ENCODE measurements at regions not wholly inside any gene's neighbourhood (a gene's known extent, or its start where the extent isn't known, plus 50 kb on each side); places are given as distances from the start of the nearest gene placed in this dataset.

DNA sequence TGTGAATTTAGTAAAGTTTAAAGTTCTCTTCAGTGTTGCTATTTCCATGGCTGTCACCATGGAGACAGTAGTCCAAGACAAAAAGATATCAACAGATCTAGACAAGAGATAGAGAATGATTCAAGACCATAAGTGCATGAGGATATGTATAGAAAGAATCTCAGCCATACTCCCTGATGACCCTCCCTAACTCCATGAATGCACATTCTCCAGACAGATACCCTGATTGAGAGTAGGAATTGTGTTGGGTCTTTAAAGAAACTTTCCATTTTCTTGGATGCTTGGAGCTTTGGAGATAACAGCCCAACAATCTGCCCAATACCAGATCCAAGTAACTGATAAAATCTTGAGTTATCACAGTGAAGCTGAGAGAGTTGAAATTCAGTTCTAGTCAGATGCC, 1601.2 kb upstream of the CELF4 start (continued):
- TF ChIP-seq CTCF (conservative IDR thresholded peaks at IDR 0.05; ENCODE audit: low read depth in 2 of 2) (no peak), POLR2AphosphoS5 (IDR thresholded peaks at IDR 0.05; ENCODE audit: low read depth) (no peak), ZNF114 (CRISPR knock-in tag; IDR thresholded peaks at IDR 0.05) (no peak), CREB1 (CRISPR knock-in tag; IDR thresholded peaks at IDR 0.05; ENCODE audit: low read depth) (no peak), EZH2 (IDR thresholded peaks at IDR 0.05; ENCODE audit: low read depth, unreplicated experiment) (no peak)
- TF ChIP-seq, protein P1, sequence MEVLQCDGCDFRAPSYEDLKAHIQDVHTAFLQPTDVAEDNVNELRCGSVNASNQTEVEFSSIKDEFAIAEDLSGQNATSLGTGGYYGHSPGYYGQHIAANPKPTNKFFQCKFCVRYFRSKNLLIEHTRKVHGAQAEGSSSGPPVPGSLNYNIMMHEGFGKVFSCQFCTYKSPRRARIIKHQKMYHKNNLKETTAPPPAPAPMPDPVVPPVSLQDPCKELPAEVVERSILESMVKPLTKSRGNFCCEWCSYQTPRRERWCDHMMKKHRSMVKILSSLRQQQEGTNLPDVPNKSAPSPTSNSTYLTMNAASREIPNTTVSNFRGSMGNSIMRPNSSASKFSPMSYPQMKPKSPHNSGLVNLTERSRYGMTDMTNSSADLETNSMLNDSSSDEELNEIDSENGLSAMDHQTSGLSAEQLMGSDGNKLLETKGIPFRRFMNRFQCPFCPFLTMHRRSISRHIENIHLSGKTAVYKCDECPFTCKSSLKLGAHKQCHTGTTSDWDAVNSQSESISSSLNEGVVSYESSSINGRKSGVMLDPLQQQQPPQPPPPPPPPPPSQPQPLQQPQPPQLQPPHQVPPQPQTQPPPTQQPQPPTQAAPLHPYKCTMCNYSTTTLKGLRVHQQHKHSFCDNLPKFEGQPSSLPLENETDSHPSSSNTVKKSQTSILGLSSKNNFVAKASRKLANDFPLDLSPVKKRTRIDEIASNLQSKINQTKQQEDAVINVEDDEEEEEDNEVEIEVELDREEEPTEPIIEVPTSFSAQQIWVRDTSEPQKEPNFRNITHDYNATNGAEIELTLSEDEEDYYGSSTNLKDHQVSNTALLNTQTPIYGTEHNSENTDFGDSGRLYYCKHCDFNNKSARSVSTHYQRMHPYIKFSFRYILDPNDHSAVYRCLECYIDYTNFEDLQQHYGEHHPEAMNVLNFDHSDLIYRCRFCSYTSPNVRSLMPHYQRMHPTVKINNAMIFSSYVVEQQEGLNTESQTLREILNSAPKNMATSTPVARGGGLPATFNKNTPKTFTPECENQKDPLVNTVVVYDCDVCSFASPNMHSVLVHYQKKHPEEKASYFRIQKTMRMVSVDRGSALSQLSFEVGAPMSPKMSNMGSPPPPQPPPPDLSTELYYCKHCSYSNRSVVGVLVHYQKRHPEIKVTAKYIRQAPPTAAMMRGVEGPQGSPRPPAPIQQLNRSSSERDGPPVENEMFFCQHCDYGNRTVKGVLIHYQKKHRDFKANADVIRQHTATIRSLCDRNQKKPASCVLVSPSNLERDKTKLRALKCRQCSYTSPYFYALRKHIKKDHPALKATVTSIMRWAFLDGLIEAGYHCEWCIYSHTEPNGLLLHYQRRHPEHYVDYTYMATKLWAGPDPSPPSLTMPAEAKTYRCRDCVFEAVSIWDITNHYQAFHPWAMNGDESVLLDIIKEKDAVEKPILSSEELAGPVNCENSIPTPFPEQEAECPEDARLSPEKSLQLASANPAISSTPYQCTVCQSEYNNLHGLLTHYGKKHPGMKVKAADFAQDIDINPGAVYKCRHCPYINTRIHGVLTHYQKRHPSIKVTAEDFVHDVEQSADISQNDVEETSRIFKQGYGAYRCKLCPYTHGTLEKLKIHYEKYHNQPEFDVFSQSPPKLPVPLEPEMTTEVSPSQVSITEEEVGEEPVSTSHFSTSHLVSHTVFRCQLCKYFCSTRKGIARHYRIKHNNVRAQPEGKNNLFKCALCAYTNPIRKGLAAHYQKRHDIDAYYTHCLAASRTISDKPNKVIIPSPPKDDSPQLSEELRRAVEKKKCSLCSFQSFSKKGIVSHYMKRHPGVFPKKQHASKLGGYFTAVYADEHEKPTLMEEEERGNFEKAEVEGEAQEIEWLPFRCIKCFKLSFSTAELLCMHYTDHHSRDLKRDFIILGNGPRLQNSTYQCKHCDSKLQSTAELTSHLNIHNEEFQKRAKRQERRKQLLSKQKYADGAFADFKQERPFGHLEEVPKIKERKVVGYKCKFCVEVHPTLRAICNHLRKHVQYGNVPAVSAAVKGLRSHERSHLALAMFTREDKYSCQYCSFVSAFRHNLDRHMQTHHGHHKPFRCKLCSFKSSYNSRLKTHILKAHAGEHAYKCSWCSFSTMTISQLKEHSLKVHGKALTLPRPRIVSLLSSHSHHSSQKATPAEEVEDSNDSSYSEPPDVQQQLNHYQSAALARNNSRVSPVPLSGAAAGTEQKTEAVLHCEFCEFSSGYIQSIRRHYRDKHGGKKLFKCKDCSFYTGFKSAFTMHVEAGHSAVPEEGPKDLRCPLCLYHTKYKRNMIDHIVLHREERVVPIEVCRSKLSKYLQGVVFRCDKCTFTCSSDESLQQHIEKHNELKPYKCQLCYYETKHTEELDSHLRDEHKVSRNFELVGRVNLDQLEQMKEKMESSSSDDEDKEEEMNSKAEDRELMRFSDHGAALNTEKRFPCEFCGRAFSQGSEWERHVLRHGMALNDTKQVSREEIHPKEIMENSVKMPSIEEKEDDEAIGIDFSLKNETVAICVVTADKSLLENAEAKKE (CRISPR knock-in tag; IDR thresholded peaks at IDR 0.05): no peak

Measured in GM23338 (cell line).